ENCODE measurements at regions not wholly inside any gene's neighbourhood (a gene's known extent, or its start where the extent isn't known, plus 50 kb on each side); places are given as distances from the start of the nearest gene placed in this dataset.

- TF ChIP-seq POLR2A (IDR thresholded peaks at IDR 0.05; ENCODE audit: low read depth, low read length) (no peak), POLR2AphosphoS5 (IDR thresholded peaks at IDR 0.05; ENCODE audit: low read depth, low read length) (no peak)
Measured at GRCh38 chr10:25120188-25120587, 54.6 kb upstream of the GPR158 start.

Measured in GM12891 (cell line).